Fibroblast of pulmonary artery (primary cell): ENCODE measurements at regions not wholly inside any gene's neighbourhood (a gene's known extent, or its start where the extent isn't known, plus 50 kb on each side); places are given as distances from the start of the nearest gene placed in this dataset.
"Not testable (repeated sequence)": the region's sequence is repeated elsewhere in the genome, so short reads cannot be mapped to it uniquely, and the experiment has no call there.

Experiments
- DNase-seq: peaks from one replicate; pipeline ENCODE4 v3.0.0-alpha.2; 2010; ENCODE audit warnings: low read depth
- H3K4me3 ChIP-seq: replicated peaks from 2 replicates; pipeline ENCODE4 v1.5.1; 2011; ENCODE audit warnings: low read depth, mild to moderate bottlenecking, control low read depth, low read length, moderate library complexity
- CTCF ChIP-seq: IDR thresholded peaks from 2 replicates; pipeline ENCODE4 v1.5.1; 2011; ENCODE audit warnings: mild to moderate bottlenecking, control low read depth, low read length, inconsistent platforms; ENCODE audit errors: missing control alignments

- peak; percentile 65 for DNase-seq
- no peak for TF ChIP-seq CTCF
- H3K4me3 ChIP-seq: no peak overlapping the region
Measured at GRCh38 chr15:56794165-56794552, 60.9 kb upstream of the ZNF280D start.

GRCh38 chr15:56792211-56792610 is 58.9 kb upstream of the ZNF280D start:
- no peak for TF ChIP-seq CTCF
- no peak for DNase-seq
- H3K4me3 ChIP-seq: no peak overlapping the region

GRCh38 chr15:56791521-56791920 is 58.2 kb upstream of the ZNF280D start:
- not testable (repeated sequence) for DNase-seq

GRCh38 chr15:56788359-56788758 is 55.0 kb upstream of the ZNF280D start:
- no peak overlapping the region for H3K4me3 ChIP-seq
- no peak for DNase-seq
- no peak for TF ChIP-seq CTCF

More at GRCh38 chr15:56791521-56791920, 58.2 kb upstream of the ZNF280D start:
- H3K4me3 ChIP-seq: not testable (repeated sequence)

- H3K4me3 ChIP-seq: no peak overlapping the region
- no peak for DNase-seq
- no peak for TF ChIP-seq CTCF
Measured at GRCh38 chr15:56786966-56787365, 53.7 kb upstream of the ZNF280D start.

- TF ChIP-seq CTCF: no peak
- no peak overlapping the region for H3K4me3 ChIP-seq
Measured at GRCh38 chr15:56783857-56784661, 50.8 kb upstream of the ZNF280D start.

GRCh38 chr15:56783156-56783856 is 50.0 kb upstream of the ZNF280D start:
- DNase-seq: no peak
- no peak overlapping the region for H3K4me3 ChIP-seq
- TF ChIP-seq CTCF: no peak

More at GRCh38 chr15:56783857-56784661, 50.8 kb upstream of the ZNF280D start:
- no peak for DNase-seq
